HG03097 (cell line): ENCODE measurements at regions not wholly inside any gene's neighbourhood (a gene's known extent, or its start where the extent isn't known, plus 50 kb on each side); places are given as distances from the start of the nearest gene placed in this dataset.

ENCODE experiments used
- ATAC-seq: cut with Tn5 transposase; IDR thresholded peaks from one replicate; pipeline ENCODE4 v1.9.1; 2021; ENCODE audit not compliant: unreplicated experiment, low FRiP score

DNA sequence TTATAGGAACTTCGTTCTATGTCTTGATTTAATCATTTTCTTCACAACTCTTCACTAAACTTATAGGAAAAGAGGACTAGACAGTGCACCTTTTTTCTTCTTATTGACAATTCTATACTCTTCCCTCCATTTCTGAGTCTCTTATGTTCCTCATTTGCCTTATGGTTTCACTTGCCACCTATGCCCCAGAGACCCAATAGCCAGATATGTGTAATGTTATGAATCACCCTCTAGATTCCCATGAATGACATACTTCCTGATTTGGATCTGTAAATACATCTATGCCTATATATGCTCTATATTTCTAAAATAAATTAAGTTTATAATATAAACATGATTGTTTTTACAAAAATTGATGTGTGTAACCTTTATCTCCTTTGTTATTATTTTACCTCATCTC, 514.1 kb upstream of the MEF2C start:
- peak; percentile 65 for ATAC-seq

- ATAC-seq: peak; percentile 46
Observed at GRCh38 chr5:89396278-89396954, 513.4 kb upstream of the MEF2C start.

GRCh38 chr5:89395111-89395510, 512.1 kb upstream of the MEF2C start:
- ATAC-seq: no peak

- ATAC-seq: no peak
Observed at GRCh38 chr5:89388872-89389271, 505.9 kb upstream of the MEF2C start.

DNA sequence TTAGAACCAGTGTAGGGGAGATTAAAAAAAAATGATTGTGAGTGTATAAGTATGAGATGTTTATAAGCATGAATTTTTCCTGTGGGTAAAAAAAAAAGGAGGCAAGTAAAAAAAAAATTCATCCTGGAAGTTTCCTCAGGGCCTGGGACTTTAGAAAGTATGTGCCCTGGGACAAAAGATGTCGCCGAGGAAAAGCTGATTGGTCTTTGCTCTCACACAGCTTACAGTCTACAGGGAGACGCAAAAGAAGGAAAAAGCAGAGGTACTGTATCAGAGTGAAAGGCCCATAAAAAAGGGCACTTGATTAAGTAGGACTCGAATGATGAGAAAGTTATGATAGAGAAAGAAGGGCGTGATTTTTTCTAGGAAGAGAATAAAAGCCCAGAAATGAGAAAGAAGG, 501.4 kb upstream of the MEF2C start:
- ATAC-seq: no peak

DNA sequence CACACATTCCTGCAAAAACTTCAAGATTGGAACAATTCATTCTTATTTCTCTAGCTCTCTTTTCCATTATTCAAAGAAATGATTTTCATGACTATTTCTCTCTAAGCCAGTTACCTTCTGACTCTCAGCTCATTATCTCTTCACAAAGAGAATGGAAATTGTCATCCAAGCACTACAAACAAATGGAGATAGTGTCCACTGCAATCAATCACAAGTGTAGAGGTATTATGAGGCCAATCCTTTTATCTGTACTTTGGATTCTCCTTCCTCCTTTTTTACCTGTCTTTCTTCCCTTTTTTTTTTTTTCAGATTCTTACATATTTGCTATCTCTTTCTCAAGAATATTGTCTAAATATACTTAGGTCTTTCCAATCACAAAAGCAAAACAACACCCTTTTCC, 497.7 kb upstream of the MEF2C start:
- ATAC-seq: no peak

GRCh38 chr5:89377767-89378455, 494.9 kb upstream of the MEF2C start:
- ATAC-seq: no peak

DNA sequence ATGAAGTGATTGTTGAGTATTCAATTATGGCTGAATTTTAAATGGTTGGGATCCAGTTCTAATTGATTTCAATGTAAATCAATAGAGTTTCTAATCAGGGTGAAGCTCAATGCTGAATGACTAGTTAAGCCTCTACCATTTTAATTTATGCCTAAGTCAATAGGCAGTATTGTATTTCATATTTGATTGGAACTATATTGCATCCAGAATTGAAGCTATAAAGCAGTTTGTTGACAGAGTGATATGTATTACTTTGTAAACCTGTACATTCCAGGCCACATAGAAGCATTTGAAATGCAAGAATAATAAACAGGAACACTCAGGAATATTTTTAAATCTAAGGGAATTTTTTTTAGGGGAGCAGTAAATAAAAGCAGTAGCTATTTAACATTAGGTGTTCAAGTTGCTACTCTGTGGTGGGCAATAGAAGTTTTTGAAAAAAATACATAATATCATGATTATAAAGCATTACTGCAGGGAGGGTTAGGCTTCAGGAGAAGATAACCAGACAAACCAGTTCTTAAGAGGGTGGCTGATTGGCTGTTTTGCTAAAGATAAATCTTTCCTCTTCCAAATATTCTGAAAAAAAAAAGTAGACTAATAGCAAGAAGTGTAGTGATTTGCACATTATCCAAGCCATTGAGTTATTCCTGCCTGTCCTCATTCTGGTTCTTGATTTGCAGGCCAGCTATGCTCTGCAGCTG, 492.0 kb upstream of the MEF2C start:
- no peak for ATAC-seq

DNA sequence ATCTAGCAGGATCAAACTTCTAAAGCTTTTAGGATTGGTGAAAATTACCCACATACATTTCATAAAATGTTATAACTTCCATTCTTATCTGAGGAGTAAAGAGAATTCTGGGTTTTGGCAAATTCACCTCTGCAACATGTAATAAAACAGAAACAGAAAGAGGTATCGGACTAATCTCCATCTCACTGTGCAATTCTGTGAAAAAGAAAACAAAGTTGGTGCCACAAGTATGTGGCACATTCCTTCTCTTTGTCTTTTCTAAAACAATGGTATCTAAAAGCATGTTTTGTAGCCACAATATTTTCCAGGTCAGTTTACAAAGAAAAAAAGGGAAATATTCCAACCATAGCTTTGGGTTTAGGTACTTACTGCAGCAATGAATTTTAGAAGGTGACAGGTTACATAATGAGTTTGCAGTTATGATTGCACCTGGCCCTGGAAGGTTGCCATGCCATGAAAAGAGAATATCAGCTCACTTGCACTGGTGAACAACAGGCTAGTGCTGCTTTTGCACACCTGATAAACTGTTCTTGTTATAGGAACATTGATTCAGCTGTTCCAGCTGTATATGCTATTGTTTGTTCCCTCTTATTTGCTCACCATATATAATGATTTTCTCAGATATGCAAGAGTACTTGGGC, 491.3 kb upstream of the MEF2C start:
- no peak for ATAC-seq

- ATAC-seq: no peak
Observed at GRCh38 chr5:89372176-89372575, 489.2 kb upstream of the MEF2C start.

- ATAC-seq: no peak
Observed at GRCh38 chr5:89371646-89372045, 488.7 kb upstream of the MEF2C start.

GRCh38 chr5:89359046-89359445, 476.1 kb upstream of the MEF2C start:
- no peak for ATAC-seq

- ATAC-seq: no peak
Observed at GRCh38 chr5:89353837-89354551, 471.0 kb upstream of the MEF2C start.

DNA sequence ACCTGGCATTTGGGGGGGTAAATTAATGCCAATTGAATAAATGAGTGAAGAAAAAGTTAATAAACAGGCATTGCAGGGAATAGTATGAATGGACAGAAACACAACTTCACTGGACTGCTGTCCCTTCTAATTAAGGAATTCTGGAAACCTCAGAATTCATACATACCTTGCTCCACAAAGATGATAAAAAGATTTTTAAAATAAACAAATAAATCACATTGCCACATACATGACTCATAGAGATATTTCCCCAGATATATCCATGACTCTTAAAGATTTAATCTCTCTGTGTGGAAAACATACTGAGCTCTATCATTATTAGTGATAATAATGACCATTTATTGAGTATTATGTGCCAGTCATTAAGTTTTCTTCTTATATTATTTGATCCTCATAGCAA, 469.0 kb upstream of the MEF2C start:
- ATAC-seq: no peak

DNA sequence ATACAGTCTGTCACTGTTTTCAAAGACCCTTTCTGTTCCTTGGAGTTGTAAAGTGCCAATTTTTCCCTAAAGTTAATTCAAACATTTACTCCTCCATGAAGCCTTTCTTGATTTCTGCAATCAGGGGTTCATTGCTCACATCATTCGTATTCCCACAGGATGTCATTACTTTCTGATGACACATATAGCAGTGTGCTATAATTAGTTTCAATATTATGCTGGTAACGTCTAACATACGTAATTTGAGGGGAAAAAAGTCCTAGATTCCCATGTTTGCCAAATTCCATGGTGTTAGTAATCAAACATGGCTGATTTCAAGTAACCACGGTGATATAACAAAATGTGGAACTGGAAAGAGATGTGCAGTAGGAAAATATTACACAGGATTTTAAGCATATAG, 468.2 kb upstream of the MEF2C start:
- ATAC-seq: no peak

GRCh38 chr5:89350684-89351083, 467.7 kb upstream of the MEF2C start:
- ATAC-seq: no peak

- ATAC-seq: no peak
Observed at GRCh38 chr5:89349246-89349980, 466.4 kb upstream of the MEF2C start.

GRCh38 chr5:89346573-89346972, 463.6 kb upstream of the MEF2C start:
- no peak for ATAC-seq

DNA sequence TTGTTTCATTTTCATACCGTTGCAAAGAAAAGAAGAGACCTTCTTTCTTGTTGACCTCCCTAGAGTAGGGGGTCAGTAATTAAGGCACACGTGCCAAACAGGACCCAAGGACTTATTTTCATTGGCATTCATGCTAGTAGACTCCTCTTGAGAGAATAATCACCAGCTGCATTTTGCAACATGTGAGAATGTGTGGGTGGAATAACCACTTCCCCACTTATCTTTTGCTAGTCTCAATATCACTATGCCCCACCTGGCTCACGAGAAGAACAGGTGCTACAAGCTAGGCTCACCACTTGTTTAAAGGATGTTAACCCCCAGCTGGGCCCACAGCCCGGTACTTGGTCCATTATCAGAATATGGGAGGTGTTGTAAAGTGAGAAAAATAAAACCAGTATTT, 460.7 kb upstream of the MEF2C start:
- ATAC-seq: peak; percentile 87
